ENCODE measurements at regions not wholly inside any gene's neighbourhood (a gene's known extent, or its start where the extent isn't known, plus 50 kb on each side); places are given as distances from the start of the nearest gene placed in this dataset.

DNA sequence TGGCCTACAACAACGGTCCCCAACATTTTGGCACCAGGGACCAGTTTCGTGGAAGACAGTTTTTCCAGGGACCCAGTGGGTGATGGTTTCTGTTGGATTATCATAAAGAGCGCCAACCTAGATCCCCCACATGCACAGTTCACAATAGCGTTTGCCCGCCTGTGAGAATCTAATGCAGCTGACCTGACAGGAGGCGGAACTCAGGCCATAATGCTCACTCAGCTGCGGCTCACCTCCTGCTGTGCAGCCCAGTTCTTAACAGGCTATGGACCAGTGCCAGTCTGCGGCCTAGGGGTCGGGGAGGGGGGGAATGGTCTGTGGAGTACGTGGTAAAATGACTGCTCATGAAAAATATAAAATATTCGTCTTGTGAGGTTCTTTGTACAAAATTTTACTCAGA is 518.5 kb upstream of the CADM2 start:
- TF ChIP-seq, protein P1, sequence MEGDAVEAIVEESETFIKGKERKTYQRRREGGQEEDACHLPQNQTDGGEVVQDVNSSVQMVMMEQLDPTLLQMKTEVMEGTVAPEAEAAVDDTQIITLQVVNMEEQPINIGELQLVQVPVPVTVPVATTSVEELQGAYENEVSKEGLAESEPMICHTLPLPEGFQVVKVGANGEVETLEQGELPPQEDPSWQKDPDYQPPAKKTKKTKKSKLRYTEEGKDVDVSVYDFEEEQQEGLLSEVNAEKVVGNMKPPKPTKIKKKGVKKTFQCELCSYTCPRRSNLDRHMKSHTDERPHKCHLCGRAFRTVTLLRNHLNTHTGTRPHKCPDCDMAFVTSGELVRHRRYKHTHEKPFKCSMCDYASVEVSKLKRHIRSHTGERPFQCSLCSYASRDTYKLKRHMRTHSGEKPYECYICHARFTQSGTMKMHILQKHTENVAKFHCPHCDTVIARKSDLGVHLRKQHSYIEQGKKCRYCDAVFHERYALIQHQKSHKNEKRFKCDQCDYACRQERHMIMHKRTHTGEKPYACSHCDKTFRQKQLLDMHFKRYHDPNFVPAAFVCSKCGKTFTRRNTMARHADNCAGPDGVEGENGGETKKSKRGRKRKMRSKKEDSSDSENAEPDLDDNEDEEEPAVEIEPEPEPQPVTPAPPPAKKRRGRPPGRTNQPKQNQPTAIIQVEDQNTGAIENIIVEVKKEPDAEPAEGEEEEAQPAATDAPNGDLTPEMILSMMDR (IDR thresholded peaks at IDR 0.05) = no peak
- TF ChIP-seq POLR2A (IDR thresholded peaks at IDR 0.05) = no peak

Measured in Peyer's patch (tissue), 4 donors.